SK-N-SH treated with all-trans-retinoic acid at 6 μM for 48 hours (cell line): ENCODE measurements at regions not wholly inside any gene's neighbourhood (a gene's known extent, or its start where the extent isn't known, plus 50 kb on each side); places are given as distances from the start of the nearest gene placed in this dataset.

Source experiments
- CREB5 ChIP-seq: fragments of 250-450 bp; sonication (Bioruptor Pico); IDR thresholded peaks from 2 replicates; pipeline ENCODE4 v1.5.1; 2020; ENCODE audit warnings: low read depth, mild to moderate bottlenecking, moderate library complexity
- ISL1 ChIP-seq: fragments of 250-450 bp; sonication (Bioruptor Pico); IDR thresholded peaks from 2 replicates; pipeline ENCODE4 v2.1.2; 2022; ENCODE audit warnings: mild to moderate bottlenecking, moderate library complexity
- OSR1 ChIP-seq: fragments of 250-450 bp; sonication (Bioruptor Pico); IDR thresholded peaks from 2 replicates; pipeline ENCODE4 v1.8.0; 2022; ENCODE audit warnings: moderate library complexity, mild to moderate bottlenecking, inconsistent platforms
- PATZ1 ChIP-seq: fragments of 250-450 bp; sonication (Bioruptor Pico); IDR thresholded peaks from 2 replicates; pipeline ENCODE4 v1.8.0; 2020; ENCODE audit warnings: mild to moderate bottlenecking, moderate library complexity, borderline replicate concordance
- SNAI2 ChIP-seq: fragments of 250-450 bp; sonication (Bioruptor Pico); IDR thresholded peaks from 2 replicates; pipeline ENCODE4 v1.5.0; 2020; ENCODE audit warnings: mild to moderate bottlenecking, moderate library complexity
- ZFP3 ChIP-seq: fragments of 250-450 bp; sonication (Bioruptor Pico); IDR thresholded peaks from 2 replicates; pipeline ENCODE4 v1.5.0; 2020; ENCODE audit warnings: mild to moderate bottlenecking, moderate library complexity
- ZNF8 ChIP-seq: fragments of 450-650 bp; formaldehyde crosslinking; IDR thresholded peaks from 2 replicates; pipeline ENCODE4 v1.5.0; 2020; ENCODE audit warnings: mild to moderate bottlenecking, moderate library complexity
- TF ChIP-seq, protein P1 (sequence below): fragments of 250-450 bp; sonication (Bioruptor Pico); IDR thresholded peaks from 2 replicates; pipeline ENCODE4 v1.5.0; 2020; ENCODE audit warnings: mild to moderate bottlenecking, moderate library complexity

DNA sequence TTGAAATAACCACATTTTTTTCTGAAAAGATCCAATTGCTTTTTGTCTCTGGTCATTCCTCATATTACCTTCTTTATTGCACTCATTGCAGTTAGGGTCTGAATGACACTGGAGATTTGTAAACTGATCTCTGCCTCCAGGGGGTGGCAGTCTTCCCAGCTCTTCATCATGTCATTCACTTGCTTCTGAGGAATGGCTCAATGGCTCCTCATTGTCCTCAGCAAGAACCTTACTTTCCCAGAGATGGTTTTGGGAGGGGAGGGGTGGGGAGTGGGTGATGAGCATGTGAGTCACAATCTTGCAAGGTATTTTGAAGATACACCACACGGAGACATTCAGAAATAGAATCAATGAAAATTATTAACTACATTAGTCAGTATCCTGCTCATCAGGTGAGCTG lies 159.8 kb upstream of the GAS1 start:
- TF ChIP-seq SNAI2 (CRISPR knock-in tag) (no peak), ISL1 (no peak), OSR1 (no peak), CREB5 (no peak), ZFP3 (CRISPR knock-in tag) (no peak), PATZ1 (no peak), ZNF8 (CRISPR knock-in tag) (no peak)
- TF ChIP-seq, protein P1, sequence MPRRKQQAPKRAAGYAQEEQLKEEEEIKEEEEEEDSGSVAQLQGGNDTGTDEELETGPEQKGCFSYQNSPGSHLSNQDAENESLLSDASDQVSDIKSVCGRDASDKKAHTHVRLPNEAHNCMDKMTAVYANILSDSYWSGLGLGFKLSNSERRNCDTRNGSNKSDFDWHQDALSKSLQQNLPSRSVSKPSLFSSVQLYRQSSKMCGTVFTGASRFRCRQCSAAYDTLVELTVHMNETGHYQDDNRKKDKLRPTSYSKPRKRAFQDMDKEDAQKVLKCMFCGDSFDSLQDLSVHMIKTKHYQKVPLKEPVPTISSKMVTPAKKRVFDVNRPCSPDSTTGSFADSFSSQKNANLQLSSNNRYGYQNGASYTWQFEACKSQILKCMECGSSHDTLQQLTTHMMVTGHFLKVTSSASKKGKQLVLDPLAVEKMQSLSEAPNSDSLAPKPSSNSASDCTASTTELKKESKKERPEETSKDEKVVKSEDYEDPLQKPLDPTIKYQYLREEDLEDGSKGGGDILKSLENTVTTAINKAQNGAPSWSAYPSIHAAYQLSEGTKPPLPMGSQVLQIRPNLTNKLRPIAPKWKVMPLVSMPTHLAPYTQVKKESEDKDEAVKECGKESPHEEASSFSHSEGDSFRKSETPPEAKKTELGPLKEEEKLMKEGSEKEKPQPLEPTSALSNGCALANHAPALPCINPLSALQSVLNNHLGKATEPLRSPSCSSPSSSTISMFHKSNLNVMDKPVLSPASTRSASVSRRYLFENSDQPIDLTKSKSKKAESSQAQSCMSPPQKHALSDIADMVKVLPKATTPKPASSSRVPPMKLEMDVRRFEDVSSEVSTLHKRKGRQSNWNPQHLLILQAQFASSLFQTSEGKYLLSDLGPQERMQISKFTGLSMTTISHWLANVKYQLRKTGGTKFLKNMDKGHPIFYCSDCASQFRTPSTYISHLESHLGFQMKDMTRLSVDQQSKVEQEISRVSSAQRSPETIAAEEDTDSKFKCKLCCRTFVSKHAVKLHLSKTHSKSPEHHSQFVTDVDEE (CRISPR knock-in tag) = no peak
